GM21737 (cell line): ENCODE measurements at regions not wholly inside any gene's neighbourhood (a gene's known extent, or its start where the extent isn't known, plus 50 kb on each side); places are given as distances from the start of the nearest gene placed in this dataset.

ENCODE experiments used
- ATAC-seq: cut with Tn5 transposase; IDR thresholded peaks from one replicate; pipeline ENCODE4 v1.9.1; 2021; ENCODE audit warnings: mild to moderate bottlenecking, moderate library complexity; ENCODE audit not compliant: unreplicated experiment

DNA sequence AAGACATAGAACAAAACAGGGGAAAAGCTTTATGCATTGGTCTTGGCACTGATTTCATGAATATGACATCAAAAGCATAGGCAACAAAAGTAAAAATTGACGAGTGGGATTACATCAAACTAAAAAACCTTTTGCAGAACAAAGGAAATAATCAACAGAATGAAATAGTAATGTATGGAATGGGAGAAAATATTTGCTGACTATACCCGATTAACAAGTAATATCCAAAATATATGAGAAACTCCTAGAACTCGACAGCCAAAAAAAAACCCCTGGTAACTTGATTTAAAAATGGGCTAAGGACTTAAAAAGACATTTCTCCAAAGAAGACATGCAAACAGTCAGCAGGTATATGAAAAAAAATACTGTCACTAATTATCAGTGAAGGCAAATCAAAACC, 231.7 kb upstream of the MAN1A1 start:
- no peak for ATAC-seq

DNA sequence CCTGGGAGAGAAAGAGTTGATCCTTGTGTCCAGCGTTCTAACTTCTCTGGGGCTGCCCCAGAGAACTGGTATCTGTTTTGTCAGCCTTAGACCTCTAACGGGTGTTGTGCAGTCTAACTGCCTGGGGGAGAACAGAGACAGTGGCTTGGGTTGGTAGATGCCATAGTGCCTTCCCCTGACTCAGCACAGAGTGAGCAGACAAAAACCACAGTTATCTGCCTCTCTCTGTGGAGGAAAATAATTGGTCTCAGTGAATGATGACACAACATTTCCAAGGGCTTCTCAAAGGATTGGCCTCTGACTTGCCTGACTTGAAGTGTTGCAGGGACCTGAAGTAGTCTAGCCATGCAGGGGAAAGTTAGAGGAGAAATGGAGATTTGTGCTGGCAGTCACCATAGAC, 226.2 kb upstream of the MAN1A1 start:
- no peak for ATAC-seq

DNA sequence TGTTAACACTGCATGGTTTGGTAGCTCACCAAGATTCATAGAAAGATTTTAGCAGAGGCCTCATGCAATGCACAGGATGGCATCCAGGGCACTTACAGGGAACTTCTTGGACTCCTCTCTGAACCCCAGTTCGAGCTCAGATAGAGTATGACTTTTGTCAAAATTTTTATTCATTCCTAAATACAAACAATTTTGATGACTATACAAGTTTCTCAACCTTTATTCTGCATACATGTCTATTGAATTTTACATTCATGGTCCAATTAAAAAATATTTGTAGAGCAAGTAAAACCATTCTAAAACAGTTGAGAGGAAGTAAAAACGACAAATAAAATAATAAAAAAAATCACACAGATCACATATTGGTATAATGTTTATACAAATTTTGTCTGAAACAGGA, 219.0 kb upstream of the MAN1A1 start:
- ATAC-seq: no peak

DNA sequence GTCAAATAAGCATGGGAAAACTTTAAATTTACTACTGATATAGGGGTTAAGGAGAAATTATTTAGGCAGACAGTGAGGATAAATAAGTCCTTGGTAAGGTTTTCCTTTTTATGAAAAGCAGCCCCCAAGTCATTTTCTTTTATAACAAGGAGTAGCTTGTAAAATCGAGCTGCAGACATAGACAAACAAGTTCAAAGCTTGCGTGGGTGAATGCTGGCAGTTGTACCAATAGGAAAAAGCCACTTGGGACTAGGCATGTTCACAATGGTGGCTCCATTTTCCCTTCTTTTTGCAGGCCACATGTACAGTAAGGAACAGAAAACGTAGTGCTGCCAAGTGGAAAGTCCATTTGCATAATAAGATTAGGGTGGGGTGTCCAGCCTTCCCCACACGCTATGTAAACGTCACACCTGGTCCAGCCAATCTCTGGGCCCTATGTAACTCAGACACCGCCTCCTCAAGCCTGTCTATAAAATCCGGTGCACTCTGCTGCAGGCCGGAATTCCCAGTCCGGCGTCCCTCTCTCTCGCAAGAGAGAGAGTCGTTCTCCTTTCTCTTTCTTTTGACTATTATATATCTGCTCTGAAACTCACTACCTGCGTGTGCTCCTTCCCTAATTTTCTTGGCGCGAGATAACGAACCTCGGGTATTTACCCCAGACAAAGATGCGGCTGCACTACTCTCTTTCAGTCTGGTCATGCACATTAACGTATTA, 217.1 kb upstream of the MAN1A1 start:
- ATAC-seq: no peak

DNA sequence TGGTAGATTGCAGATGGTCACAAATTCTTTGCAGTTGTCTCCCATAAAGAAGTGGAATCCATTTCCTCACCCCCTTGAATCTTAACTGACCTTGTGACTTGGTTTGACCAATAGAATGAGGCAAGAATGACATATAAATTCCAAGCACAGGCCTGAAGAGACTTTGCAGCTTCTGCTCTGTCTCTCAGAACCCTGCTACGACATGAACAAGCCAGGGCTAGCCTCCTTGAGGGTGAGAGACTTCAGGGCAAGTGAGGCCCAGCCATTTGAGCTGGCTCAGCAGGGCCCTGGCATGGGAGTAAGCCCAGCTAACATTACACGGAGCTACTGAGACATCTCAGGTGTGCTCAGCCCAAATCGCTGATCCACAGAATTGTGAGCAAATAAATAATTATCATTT, 216.3 kb upstream of the MAN1A1 start:
- ATAC-seq: no peak

DNA sequence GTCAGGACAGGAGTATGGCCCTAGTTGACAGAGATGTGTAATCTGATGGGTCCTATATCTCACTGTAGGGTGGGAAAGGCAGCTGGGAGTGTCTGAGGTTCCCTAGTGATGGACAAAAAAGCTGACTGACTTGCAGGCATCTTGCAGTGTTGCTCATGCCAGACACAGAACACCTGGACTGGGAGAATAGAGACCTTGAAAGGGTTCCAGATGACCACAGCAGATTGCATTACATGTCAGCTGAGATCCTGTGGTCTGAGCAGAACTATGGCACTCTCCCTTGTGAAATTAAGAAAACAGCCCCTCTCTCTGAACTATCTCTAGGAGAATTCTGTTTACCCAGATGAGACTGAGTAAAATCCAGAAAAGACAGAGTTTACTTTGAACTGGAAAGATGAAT, 212.6 kb upstream of the MAN1A1 start:
- ATAC-seq: no peak

DNA sequence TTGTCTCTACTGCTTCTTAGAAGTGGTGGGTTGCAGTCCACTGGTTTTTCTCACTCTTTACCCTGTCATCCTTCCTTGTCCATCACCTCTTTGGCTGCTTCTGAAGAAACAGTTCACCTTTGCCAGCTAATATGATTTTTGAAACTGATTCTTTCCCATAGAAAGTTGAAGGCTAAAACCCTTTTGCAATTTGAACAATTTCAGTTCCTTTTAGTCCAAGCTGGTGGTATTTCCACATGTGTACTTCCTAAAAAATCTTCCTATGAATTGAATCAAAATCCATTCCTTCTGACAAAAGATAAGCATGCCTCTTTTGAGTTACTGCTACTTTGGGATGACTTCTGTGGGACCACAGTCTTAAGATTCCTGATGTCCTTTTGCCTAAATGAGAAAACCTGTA, 210.0 kb upstream of the MAN1A1 start:
- ATAC-seq: no peak

DNA sequence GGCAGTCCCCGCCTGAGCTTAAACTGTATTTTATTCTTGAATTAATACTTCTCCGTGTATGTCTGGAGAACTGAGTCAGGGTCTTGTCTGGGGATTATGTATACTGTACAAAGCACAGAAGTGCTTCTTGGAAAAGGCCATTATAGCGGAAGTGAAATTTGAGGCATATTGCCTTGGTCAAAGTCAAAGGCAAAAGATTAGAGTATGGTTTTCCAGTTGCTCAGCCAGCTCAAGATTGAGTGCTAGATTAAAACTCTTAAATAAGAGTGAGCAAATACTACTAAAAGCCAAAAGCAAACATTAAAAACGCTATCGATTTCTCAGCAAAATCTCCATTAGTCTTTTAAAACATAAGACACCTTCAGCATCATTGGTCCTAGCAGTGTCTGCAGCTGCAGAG, 207.7 kb upstream of the MAN1A1 start:
- no peak for ATAC-seq

DNA sequence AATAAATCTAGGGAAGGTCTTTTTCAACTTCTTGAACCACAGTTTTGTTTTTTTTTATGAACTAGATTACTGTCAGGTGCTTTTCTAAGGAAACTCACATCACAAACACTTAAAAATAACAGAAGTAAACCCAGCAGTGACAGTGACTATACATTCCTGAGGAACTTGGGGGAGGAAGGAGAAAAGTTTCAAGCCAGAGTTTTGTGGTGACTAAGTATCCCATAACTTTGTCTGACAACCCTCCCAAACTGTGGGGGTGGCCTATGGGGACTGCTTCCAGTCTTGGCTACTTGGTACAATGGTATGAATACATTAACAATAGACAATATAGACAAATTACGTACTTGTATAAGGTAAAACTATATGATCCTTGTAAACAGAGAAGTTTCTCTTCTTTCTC, 202.5 kb upstream of the MAN1A1 start:
- ATAC-seq: no peak

DNA sequence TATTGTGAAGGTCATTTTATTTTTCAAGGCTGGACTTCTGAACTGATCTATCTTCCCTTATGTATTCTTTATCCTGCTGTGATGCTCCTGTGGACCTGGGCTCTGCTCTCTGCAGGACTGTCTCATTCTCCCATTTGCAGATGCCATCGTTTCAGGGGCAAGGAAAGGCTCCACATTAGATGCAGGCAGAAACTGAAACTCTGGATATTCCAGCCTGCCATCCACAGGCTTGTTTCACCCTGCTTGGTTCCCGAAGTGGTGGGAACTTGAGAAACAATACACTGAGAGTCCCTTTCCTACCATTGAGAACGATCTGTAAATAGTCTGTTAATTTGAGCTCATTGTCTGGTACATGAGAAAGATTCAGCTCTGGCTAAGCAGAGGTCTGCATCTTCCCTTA, 197.5 kb upstream of the MAN1A1 start:
- ATAC-seq: no peak

DNA sequence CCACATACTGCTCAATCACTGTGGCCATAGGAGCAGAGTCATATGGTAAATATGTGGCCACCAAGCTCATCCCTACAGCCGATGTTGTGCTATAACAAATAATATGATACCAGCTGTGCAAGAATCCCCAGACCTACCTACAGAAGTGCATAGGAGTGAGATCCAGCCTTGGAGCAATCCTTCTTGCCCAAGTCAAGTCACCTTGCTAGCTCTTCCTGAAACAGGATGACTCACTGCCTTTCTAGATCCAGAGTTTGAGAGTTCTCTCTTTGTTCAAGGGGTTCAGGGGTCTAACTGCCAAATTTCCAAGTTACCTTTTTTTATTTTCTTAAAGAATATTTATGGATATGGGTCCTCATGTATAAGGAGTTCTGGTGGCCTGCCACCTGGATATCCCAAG, 195.7 kb upstream of the MAN1A1 start:
- ATAC-seq: no peak

DNA sequence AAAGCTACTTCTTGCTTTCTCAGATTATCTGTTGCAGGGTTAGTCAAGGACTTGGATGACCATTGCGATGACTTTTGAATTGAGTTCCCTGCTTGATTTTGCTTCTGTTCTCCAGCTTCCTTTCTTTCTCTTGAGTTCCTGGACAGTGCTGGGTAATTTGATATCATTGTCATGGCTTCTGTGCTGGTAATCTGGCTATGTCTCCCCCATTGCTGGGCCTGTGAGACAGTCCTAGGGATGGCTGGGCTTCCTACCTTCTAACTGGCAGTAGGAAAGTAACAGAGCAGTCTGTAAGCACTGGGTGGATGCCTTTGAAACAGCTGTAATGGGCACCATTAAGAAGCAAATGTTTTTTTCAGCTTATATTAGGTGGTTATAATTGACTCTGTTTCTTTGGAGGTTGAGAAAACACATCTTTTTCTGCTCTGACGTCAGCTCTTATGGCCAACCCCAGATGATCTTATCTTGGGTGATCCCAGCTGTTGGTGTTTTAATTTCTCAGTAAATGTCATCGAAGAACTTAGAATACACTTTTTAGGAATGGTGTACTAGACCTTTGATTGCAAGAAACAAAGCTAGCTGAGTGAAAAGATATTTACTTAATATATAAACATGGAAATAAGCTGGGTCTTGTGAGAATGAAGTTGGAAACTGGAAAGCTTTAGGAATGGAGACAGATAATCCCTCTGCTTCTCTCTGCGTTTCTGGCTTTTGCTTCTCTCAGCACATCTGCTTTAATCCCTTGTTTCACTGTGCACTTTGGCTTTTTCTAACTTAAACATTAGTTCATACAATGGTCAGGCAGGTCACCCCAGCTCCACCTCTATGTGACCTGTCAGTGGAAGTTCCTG, 195.0 kb upstream of the MAN1A1 start:
- no peak for ATAC-seq

DNA sequence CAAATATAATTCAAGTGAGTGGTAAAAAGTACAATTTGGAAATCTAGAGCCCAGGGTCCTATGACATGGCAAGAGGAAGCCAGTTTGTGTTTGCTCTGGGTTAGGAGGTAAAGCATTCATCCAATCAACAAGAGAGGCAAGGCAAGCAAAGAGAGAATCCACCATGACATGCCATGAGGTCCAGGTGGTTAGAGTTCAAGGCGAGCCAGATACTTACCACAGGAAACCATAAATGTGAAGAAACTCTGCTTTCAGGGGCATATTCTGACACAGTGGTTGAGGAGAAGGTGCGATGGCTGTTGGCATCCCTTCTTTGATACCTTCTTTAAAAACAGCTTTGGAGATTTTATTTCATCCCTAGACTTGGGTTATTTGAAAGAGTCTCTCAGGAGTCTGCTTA, 193.8 kb upstream of the MAN1A1 start:
- no peak for ATAC-seq

DNA sequence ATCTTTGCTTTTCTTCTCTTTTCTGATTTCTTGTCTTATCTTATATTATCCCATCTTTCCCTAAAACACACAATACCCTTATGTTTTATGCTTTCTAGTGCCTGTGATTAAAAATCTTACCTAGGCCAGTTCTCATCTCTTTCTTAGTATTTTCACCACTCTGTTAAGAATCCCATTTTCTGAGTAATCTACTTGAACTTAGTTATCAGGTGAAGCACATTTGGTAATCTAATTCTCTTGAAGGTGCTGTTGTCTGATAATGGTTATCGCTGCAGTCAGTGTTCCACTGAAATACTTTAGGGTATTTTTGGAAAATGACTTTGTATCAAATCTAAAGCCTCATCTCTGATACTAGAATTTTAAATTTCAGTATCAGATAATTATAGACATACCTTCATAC, 192.5 kb upstream of the MAN1A1 start:
- no peak for ATAC-seq

DNA sequence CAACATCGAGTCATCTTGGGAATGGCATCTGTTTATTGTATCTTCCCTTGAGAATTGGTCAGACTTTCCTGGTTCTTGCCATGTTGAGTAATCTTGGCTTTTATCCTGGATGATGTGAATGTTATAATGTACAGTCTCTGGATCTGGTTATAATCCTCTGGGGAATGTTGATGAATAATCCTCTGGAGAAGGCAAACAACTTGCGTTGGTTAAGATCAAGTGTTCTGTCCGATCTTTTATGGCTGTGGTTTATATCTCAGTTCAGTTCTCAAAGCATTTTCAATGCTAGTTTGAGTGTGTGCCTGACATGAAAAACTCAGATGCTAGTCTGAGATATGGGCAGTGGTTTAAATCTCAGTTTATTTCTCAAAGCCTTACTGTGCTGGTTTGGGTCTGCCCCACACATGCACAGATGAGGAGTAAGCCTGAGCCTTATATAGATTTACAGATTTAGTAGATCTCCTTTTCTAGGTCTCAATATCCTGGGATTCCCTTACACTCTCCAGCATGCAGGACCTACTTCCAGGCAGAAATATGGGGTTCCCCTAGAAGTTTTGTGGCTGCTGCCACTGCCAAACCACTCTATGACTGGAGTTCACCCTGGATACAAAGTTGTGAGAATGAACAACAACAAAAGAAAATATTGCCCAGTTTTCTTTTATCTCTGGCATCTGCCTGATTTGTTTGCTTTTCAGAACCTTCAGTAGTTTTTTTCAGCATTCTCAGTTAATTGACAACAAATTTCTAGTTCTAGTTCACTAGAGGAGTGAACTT, 191.8 kb upstream of the MAN1A1 start:
- no peak for ATAC-seq

DNA sequence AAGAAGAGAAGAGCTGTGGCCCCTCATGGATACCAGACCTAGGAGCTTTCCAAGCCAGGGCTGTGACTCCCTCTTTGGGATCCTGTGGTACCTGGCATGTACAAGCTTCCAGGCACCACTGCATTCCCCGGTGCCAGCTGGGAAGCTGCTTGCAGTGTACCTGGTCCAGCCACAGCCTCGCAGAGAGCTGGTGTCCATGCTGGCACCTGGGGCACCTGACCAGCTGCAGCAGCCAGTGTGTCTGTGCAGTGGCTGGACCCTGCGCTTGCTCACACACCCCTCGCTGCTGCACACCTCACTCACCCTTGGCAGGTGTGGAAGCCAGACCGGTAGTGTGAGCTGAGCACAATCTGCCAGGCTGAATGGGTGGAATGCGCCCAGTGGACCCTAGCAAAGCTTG, 190.9 kb upstream of the MAN1A1 start:
- ATAC-seq: no peak

DNA sequence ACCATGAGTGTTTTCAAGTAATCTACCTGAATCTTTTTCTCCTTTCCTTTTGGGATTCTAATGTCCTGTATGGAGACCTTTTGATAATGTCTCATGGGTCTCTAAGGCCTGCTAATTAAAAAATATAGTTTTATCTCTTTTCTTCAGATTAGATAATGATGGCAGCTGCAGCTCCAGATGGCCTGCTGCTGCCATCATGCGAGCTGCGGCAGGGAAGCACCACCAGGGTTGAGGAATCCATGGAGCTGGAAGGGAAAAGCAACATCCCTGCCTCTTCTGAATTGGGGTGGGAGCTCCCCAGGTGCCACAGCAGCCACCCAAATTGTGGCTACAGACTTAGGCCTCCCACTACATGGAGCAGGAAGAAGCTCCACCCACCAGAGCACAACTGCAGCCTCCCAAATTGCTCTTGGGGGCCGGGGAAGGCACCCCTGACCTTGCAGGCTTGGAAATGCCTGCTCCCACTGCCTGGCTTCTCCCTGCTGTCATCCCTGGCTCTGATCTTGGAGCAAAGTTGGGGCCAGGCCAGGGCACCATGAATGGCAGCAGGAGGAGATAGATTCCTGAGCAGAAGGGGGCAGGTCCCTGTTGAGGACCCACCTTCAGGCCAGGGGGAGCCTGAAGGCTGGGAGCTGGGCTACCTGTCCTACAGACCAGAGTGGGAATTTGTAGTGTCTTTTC, 189.6 kb upstream of the MAN1A1 start:
- no peak for ATAC-seq

DNA sequence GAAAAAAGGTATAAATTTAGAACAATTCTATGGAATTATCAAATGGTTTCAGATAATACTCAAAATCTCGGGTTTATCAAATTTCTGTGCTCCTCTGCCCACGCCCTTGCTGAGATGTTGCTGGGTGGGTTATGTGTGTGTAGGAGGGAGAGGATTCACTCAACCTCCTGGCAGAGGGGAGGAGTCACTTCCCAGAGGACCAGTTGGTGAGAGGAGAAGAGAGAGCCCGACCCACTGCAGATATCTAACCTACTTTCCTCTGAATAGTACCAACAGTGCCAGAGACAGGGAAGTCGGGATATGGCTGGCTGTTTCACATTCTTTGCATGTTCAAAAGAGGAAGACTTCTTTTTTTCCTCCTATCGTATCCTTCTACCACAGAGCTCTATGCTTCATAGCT, 187.1 kb upstream of the MAN1A1 start:
- ATAC-seq: no peak

DNA sequence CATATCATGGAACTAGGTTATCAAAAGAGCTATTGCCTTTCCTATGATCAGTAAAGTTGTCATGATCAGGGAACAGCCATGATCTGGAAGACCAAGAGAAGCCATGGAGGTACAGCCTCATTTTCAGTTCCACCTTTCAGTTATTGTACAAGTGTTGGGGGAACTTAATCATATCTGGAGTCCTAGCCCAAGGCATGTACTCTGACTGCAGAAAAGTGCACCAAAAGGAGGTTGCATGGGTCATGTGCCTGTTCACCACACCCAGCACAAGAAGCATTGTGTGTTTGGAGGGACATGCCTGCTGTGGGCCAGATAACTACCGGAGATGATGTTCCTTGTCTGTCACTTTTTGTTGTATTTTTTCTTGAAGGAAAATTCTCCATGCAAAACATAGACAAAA, 185.8 kb upstream of the MAN1A1 start:
- peak; percentile 53 for ATAC-seq

DNA sequence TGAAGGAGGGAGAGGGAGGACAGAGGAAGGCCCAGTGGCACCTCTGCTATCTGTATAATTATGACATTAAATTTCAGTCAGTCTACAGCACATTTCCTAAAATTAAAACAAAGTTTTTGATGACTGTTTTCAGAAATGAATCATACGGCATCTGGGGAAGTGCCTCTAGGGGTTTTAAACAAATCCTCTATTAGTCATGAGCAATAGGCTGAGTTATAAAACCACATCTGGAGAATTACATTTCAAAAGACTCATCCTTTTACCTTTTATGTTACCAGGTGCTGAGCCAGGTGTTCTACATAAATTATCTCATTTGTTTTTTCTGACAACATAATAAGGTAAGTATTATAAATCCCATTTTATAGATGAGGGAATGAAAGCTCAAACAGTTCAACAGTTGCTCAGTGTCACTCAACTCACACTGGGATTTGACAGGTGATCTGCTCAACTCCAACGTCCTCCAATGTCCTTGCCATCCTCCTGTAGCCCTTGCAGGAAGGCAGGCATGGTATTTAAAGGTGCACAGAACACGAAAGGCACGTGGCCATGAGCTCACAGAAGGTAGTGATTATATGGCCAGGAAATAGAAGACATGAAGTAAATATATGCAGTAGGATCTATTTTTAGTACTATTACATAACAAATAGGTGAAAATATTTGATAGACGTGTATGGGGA, 184.2 kb upstream of the MAN1A1 start:
- no peak for ATAC-seq

DNA sequence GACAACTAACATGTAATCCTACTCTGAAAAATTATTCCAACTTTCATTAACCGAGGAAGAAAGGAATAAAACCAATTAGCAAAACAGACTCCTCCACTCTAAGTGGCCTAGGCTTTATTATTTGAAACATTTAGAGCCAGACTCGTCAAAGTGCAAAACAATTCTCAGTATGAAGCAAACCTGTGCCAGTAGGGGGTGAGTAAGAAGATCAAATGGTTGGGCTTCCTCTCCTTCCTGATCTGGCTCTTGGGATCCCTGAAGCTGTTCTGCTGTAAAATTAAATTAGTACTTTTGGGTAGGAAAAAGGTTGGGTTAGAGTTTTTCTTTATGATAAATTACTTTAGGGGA, 177.6 kb upstream of the MAN1A1 start:
- ATAC-seq: no peak
